ENCODE measurements at regions not wholly inside any gene's neighbourhood (a gene's known extent, or its start where the extent isn't known, plus 50 kb on each side); places are given as distances from the start of the nearest gene placed in this dataset.

GRCh38 chr10:30227481-30227880 is 121.6 kb downstream of the MTPAP start:
- TF ChIP-seq CTCF (IDR thresholded peaks at IDR 0.05), result no peak
- TF ChIP-seq EP300 (IDR thresholded peaks at IDR 0.05), result no peak
- TF ChIP-seq POLR2A (IDR thresholded peaks at IDR 0.05), result no peak
